Esophagus muscularis mucosa (tissue), 4 donors: ENCODE measurements at regions not wholly inside any gene's neighbourhood (a gene's known extent, or its start where the extent isn't known, plus 50 kb on each side); places are given as distances from the start of the nearest gene placed in this dataset.

Experiments used
- DNase-seq: peaks from one replicate; pipeline ENCODE4 v3.0.0-alpha.2; 2017; ENCODE audit errors: extremely low spot score
- H3K27ac ChIP-seq, 4 donors: fragments of 200-600 bp; sonication (generic); replicated peaks in 1 of 4; 1 replicate in 3 of 4; 2 replicates in 1 of 4; pipeline ENCODE4 v1.5.1; 2016 to 2019; ENCODE audit warnings: mild to moderate bottlenecking in 1 of 4
- H3K27me3 ChIP-seq, 4 donors: fragments of 200-600 bp; sonication (generic); one replicate each; pipeline versions ENCODE4 v1.5.1 to v1.6.0; 2016 to 2019
- H3K36me3 ChIP-seq, 4 donors: fragments of 200-600 bp; sonication (generic); one replicate each; pipeline ENCODE4 v1.5.1; 2016 to 2019
- H3K4me1 ChIP-seq, 4 donors: fragments of 200-600 bp; sonication (generic); one replicate each; pipeline ENCODE4 v1.5.1; 2016 to 2019
- H3K4me3 ChIP-seq, 4 donors: fragments of 200-600 bp; sonication (generic); 1 replicate in 2 of 4; 2 replicates in 2 of 4; pipeline ENCODE4 v1.5.1; 2016 to 2019; ENCODE audit warnings: mild to moderate bottlenecking in 4 of 4, moderate library complexity in 1 of 4
- H3K9me3 ChIP-seq, 4 donors: fragments of 200-600 bp; sonication (generic); 1 replicate in 3 of 4; 2 replicates in 1 of 4; pipeline ENCODE4 v1.5.1; 2016 to 2019
- CTCF ChIP-seq, 3 experiments: fragments of 200-600 bp in 2 of 3; fragments of 450-650 bp in 1 of 3; sonication (generic) in 2 of 3; IDR thresholded peaks; one replicate each; pipeline ENCODE4 v1.5.1; 2017 to 2019; ENCODE audit warnings: antibody characterized with exemption in 3 of 3, mild to moderate bottlenecking in 2 of 3, moderate library complexity in 1 of 3
- EP300 ChIP-seq: sonication (generic); formaldehyde crosslinking; IDR thresholded peaks from one replicate; pipeline ENCODE4 v1.6.1; 2017; ENCODE audit warnings: antibody characterized with exemption
- POLR2A ChIP-seq: fragments of 450-650 bp; IDR thresholded peaks from one replicate; pipeline ENCODE4 v1.6.1; 2017; ENCODE audit warnings: antibody characterized with exemption, moderate library complexity, mild to moderate bottlenecking, low read depth
- POLR2AphosphoS5 ChIP-seq, 2 donors: sonication (generic); formaldehyde crosslinking; IDR thresholded peaks; one replicate each; pipeline ENCODE4 v1.6.1; 2017; ENCODE audit warnings: antibody characterized with exemption in 2 of 2
- WGBS: methylation state at CpG from one replicate; pipeline ENCODE4 v1.1.5; 2018; 5-methylcytosine and 5-hydroxymethylcytosine counted together
- intact Hi-C: fragments of 100-400 bp; cut with DNase I; formaldehyde crosslinking; loops from one replicate; pipeline ENCODE4 v1.15.1; 2023

- WGBS = 95% methylated on average over 9 of the region's 13 CpGs
- Histone ChIP-seq H3K27me3 (peaks cover 0 to 38% (median 0%) of the 10 kb centered on the region in 4 donors), H3K4me1 (peaks cover 0 to 3% (median 0%) of the 10 kb centered on the region in 4 donors), H3K36me3 (no peaks in the 10 kb centered on the region), H3K27ac (no peak overlapping the region), H3K4me3 (no peak overlapping the region), H3K9me3 (no peaks in the 10 kb centered on the region)
- intact Hi-C loops = no loop called here
- DNase-seq = no peak
- TF ChIP-seq POLR2A (no peak), POLR2AphosphoS5 (IDR thresholded peaks at IDR 0.05) (no peak), EP300 (no peak), CTCF (IDR thresholded peaks at IDR 0.05) (no peak)
Measured at GRCh38 chr22:49587421-49587820, 240.3 kb downstream of the BRD1 start.

GRCh38 chr22:49586873-49587272 is 240.8 kb downstream of the BRD1 start:
- H3K36me3 ChIP-seq = no peaks in the 10 kb centered on the region
- TF ChIP-seq POLR2A (no peak), EP300 (no peak), POLR2AphosphoS5 (IDR thresholded peaks at IDR 0.05) (no peak), CTCF (IDR thresholded peaks at IDR 0.05) (no peak)
- no peaks in the 10 kb centered on the region for H3K9me3 ChIP-seq
- H3K4me1 ChIP-seq = no peaks in the 10 kb centered on the region
- H3K27ac ChIP-seq = no peak overlapping the region
- intact Hi-C loops = no loop called here
- no peak overlapping the region for H3K4me3 ChIP-seq
- WGBS = 81% methylated on average over 7 of the region's 12 CpGs
- peaks cover 0 to 38% (median 0%) of the 10 kb centered on the region in 4 donors for H3K27me3 ChIP-seq
- DNase-seq = no peak

- intact Hi-C loops = no loop called here
- H3K27ac ChIP-seq = no peak overlapping the region
- TF ChIP-seq EP300 = no peak
- 72% methylated on average over 20 of the region's 20 CpGs for WGBS
- no peaks in the 10 kb centered on the region for H3K36me3 ChIP-seq
- H3K27me3 ChIP-seq = peaks cover 0 to 38% (median 0%) of the 10 kb centered on the region in 4 donors
- no peak overlapping the region for H3K4me3 ChIP-seq
- H3K9me3 ChIP-seq = no peaks in the 10 kb centered on the region
- H3K4me1 ChIP-seq = no peaks in the 10 kb centered on the region
- no peak for DNase-seq
Measured at GRCh38 chr22:49586244-49586748, 241.4 kb downstream of the BRD1 start.

- intact Hi-C loops = no loop called here
- Histone ChIP-seq H3K27ac (no peak overlapping the region), H3K4me3 (no peak overlapping the region), H3K36me3 (no peaks in the 10 kb centered on the region), H3K9me3 (no peaks in the 10 kb centered on the region), H3K27me3 (peaks cover 0 to 36% (median 0%) of the 10 kb centered on the region in 4 donors), H3K4me1 (no peaks in the 10 kb centered on the region)
- 75% methylated on average over 23 of the region's 23 CpGs for WGBS
- TF ChIP-seq POLR2A (no peak), POLR2AphosphoS5 (IDR thresholded peaks at IDR 0.05) (no peak), CTCF (IDR thresholded peaks at IDR 0.05) (no peak), EP300 (no peak)
- DNase-seq = no peak
Measured at GRCh38 chr22:49585461-49586243, 242.0 kb downstream of the BRD1 start.

GRCh38 chr22:49583886-49584505 is 243.7 kb downstream of the BRD1 start:
- no peak for DNase-seq
- H3K4me3 ChIP-seq = no peak overlapping the region
- no peak for TF ChIP-seq CTCF (IDR thresholded peaks at IDR 0.05)
- TF ChIP-seq EP300 = no peak
- no peak for TF ChIP-seq POLR2A
- TF ChIP-seq POLR2AphosphoS5 (IDR thresholded peaks at IDR 0.05) = no peak
- intact Hi-C loops = no loop called here
- H3K4me1 ChIP-seq = no peaks in the 10 kb centered on the region
- no peaks in the 10 kb centered on the region for H3K36me3 ChIP-seq
- H3K27me3 ChIP-seq = peaks cover 0 to 20% (median 0%) of the 10 kb centered on the region in 4 donors
- WGBS = 92% methylated on average over 26 of the region's 26 CpGs
- no peak overlapping the region for H3K27ac ChIP-seq
- peaks cover 0 to 12% (median 6%) of the 10 kb centered on the region in 4 donors for H3K9me3 ChIP-seq
